Activated CD4-positive, alpha-beta T cell treated with anti-CD3 and anti-CD28 coated beads, Interleukin-10, Interleukin-2, amounts not matched to agents 100 ng/mL and 50 ng/mL, durations not matched to agents 16 hours and 8 hours (primary cell): ENCODE measurements at regions not wholly inside any gene's neighbourhood (a gene's known extent, or its start where the extent isn't known, plus 50 kb on each side); places are given as distances from the start of the nearest gene placed in this dataset.
"Not testable (repeated sequence)": the region's sequence is repeated elsewhere in the genome, so short reads cannot be mapped to it uniquely, and the experiment has no call there.

ENCODE experiments used
- DNase-seq: peaks from one replicate; pipeline ENCODE4 v3.0.0-alpha.2; 2020

DNA sequence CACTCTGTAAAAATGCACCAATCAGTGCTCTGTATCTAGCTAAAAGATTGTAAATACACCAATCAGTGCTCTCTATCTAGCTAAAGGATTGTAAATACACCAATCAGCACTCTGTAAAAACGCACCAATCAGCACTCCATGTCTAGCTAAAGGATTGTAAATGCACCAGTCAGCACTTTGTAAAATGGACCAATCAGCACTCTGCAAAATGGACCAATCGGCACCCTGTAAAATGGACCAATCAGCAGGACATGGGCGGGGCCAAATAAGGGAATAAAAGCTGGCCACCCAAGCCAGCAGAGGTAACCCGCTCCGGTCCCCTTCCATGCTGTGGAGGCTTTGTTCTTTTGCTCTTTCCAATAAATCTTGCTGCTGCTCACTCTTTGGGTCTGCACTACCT is 140.7 kb downstream of the ELOVL4 start:
- not testable (repeated sequence) for DNase-seq

DNA sequence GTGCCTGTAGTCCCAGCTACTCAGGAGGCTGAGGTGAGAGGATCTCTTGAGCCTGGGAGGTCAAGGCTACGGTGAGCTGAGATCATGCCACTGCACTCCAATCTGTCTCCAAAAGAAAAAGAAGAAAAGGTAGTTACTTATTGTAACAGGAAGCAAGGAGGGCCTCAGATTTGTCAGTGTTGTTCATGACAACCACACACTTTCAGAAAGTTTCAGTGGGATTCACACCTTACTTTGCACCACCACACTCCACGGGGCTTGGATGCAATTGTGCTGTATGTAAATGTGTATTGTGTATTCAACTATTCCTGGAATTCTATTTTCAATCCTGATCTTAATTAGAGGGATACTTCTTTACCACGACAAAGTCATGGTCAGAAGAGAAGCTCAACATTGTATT is 142.6 kb downstream of the ELOVL4 start:
- DNase-seq, result no peak

DNA sequence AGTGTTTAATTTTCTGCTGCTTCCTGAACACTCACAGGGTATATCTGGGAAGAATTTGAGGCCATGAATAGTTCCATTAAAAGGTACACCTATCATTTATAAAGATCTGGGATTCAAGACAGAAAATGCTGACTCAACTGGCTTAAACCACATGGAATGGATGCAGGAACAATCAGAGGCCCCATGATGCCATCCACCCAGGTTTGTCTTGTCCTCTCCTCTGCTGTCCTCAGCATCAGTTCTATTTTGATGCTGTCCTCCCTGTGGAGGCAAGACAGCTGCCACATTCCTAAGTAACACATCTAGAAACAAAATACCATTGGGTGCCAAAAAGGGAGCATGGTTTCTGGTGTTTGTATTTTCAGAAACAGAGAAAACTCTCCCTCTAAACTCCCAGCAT is 143.4 kb downstream of the ELOVL4 start:
- DNase-seq, result no peak

DNA sequence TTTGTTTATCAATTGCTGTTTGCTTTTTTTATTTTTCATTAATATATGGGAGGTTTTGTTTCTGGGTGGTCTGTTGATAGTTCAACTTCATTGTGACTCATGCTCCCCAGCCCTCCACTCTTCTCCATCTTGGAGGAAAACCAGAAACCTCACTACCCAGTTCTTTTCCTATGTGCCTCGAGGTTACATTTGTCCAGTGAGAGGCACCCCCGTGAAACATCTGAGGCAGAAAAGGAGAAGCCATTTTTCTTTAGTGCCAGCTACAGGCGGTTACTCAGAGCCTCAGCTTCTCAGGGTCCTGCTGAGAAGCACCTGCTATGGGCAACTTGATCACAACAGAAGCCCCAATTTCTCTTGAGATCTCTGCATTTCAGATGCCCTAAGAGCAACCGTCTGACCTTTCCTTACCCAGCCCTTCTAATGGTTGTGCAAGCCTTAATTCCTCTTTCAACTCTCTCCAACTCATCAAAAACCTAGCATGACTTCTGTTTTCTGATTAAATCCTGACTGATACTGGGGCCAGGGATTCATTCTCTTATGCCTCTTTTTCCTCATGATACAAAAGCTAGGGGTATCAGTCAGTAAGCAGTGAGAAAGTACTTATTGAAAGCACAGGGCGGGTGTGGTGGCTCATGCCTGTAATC is 144.6 kb downstream of the ELOVL4 start:
- no peak for DNase-seq

DNA sequence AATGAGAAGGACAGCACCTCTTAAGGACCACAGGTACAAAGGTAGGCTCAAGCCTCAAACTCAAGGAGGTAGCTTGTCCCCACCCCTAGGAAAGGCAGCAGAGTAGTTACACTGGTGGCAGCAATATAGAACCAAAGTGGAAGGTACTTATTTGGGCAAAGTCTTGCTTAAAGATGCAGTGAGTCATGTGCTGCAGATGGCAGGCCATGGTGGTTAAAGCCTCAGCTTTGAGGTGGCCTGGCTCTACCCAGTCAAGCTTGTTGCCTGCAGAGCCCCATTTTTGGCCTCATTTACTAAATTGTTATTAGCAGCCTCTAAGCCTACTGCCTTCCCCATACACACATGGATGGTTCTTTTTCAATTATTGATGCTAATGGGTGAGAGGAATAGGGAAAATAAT is 146.0 kb downstream of the ELOVL4 start:
- no peak for DNase-seq

DNA sequence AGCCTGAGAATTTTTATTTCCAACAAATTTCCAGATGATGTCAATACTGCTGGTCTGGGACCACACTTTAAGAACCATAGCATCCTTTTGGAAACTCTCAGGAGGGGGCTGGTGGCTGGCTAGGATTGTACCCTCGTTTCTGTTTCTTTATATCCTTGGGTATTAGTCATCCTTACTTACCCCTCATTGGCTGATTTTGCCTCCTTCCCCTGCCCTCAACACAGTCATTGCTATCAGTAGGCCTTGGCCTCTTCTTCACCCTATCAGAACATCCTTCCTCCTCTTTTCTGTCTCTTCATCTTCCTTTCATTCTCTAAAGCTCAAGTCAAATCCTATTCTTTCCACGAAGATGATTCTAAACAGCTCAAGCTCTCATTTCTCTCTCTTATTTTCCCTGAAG is 148.5 kb downstream of the ELOVL4 start:
- no peak for DNase-seq

DNA sequence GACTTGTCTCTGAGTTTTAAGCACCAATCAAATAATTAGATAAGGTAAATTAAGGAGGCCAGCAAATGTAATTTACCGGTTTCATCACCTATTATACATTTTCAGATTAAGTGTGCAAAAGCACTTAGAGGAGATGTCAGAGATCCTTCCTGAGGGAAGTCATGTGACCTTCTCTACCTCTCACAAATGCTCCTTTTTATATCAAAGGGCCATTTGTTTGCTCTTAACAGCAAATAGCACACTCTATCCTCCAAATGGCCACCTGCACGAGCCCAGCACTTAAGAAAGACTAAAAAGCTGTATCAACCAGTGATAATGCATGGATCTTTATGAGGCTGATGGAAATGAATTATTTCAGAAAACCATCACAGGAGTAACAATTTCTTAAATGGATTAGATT is 149.4 kb downstream of the ELOVL4 start:
- DNase-seq, result no peak

DNA sequence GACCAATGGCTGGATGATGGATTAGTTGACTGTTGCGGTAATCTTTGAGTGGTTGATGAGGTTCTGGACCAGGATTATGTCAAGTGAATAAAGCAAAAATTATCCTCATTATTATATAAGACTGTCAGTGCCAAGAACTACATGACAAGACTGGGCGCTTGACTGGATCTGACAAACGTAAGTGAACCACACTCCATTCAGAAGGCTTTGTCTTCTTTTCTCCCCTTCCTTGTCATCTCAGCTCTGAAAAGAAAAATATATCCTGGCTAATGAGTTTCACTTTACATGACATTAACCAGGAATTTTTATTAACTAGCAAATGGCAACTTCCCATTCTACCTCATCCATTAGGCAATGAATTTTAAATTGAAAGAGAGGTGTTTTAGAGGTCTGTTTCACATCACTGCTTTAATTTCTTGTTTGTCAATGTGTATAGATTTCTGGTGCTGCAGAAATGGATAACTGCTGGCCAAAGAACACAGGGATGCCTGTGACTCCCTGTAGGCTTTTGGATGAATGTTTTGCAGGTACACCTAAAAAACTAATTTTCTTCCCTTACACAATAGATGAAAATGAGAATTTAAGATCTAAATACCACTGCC is 150.1 kb downstream of the ELOVL4 start:
- DNase-seq, result no peak

DNA sequence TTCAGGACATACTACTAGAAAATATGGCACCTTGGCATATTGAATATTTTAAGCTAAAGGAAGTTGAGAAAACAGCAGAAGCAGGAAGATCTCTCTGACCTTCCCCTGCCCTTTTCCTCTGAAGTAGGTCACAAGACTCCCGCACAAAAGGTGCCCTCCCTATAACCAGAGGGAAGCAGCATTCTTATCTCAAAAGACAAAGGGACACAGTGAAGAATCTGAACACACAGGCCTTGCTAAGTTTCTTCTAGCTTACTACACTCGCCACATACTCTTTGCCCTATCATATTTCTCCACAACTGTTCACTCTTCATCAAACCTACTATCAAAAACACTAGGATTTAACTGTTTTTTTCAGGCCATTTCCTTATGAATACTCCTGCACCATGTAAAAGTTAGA is 151.2 kb downstream of the ELOVL4 start:
- DNase-seq, result no peak

DNA sequence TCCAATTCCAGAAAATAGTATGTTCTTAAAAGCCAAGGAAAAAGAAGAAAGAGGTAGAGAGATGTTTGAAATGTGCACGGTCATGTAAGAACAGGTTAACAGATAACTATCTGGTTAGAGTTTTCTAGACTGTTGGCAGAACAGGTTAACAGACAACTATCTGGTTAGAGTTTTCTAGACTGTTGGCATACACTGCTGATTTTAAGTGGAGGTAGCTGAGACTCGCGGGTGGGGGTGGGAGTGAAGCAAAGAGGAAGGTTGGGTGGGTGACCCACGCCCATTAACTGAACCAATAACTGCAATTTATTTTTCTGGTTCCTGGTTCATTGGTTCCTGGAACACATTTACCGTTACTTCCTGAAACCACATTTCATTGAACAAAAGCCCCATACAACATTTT is 157.5 kb downstream of the ELOVL4 start:
- no peak for DNase-seq

DNA sequence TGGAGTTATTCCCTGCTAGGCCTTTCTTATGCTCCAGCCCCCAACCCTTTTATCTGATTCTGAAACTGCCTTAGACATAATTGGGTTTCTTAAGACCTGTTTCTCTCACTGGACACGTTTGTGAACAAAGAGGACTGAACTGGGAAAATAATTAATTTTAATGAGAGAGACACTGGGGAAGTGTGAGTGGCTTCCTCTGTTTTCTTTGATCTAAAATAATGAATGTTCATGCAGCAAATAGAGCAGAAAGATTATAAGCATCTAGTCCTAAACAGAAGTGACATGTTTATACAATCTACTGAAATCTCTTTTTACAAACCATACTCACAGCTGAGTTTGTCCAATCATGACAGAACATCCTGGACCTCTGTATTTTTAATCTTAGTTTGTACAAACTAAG is 157.6 kb downstream of the SH3BGRL2 start:
- no peak for DNase-seq

DNA sequence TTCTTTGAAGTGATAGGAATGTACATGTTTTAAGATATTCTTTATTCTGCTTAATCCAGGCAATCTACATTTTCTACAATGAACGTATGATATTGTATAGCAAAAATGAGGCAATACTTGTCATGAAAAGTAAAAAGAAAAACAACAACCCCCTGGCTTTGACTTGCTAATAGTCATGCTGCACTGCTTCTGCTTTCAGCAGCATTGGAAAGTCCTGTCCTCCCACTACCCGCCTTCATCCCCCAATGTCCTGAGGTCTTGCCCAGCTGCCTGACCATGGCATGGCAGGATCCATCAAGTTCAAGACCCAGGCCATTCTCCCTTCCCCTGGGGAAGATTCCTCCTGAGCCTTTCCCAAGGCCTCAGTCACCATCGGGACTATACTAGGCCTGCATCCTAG is 156.5 kb downstream of the SH3BGRL2 start:
- DNase-seq, result no peak

DNA sequence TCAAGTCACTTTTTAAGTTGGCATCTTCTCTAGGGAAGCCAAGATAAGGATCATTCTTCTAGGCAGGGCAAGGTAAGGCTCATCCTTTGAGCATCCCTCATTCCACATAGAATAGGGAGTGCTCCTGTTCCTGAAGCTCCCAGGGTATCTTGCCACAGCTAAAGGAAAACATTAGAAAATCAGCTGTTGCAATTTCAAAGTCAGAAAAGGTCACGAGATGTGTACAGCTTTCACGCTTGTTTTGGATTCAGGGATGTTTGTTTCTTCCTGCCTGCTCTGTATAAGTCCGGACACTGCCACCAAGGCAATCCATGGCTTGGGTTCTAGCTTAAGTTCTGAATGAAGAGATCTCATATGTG is 153.2 kb downstream of the SH3BGRL2 start:
- no peak for DNase-seq

DNA sequence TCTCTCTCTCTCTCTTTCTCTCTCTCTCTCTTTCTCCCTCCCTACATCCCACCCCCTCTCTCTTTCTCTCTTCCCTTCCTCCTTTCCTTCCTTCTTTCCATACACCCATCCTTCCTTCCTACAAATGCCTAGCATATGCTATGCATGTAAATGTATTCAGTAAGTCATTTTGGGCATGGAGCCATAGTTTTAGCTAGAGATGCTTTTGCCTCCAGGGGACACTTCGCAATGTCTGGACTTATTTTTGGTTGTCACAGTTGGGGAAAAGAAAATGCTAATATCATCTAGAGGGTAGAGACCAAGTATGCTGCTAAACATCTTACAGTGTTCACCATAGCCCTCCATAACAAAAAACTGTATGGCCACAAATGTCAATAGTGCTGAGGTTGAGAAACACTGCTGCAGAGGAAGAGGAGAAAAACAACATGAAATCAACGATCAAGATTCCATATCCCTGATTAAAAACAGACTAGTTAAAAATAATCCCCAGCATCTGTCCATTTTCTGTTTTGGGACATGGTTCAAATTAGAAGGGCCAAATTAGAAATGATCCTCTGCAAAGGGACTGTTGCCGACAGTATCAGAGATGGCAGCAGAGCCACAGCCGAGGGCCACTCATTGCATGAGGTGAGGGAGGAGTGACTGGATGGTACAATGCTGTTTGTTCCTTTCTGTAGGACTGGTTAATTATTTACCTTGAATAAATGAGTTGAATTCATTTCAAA is 152.7 kb downstream of the SH3BGRL2 start:
- no peak for DNase-seq

DNA sequence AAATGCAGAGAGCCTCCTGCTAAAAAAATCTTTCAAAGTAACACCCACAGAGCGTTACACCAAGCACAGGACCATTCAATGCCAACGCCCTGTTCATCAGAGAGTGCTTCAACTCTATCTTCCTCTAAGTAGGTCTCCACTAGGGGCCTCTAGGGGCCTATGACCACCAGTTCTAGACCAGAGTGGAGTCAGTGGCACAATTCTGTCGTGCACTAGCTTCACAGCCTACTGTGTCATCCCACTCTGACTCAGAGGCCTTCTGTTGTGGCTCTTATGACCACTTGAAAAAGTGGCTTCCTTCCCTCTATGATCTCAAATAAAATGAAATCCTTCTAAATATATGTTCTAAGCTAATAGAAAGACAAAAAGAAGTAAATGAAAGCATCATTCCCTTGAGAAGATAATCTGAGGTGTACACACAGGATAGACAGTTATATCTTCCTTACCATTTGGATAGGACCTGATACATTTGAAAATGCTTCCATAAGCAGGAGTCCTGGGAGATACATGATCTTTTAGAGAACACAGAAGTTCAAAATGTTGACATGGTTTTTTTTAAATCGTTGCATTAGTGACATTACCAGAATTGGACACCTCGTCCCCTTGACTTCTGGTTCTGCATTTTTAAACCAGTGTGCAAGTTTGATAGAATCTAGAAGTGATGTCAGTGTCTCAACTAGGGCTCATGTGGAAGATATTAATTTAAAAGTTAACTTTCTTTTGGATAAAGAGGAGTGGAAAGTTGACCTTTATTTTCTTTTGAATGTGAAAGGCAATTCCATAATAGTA is 151.9 kb downstream of the SH3BGRL2 start:
- no peak for DNase-seq

DNA sequence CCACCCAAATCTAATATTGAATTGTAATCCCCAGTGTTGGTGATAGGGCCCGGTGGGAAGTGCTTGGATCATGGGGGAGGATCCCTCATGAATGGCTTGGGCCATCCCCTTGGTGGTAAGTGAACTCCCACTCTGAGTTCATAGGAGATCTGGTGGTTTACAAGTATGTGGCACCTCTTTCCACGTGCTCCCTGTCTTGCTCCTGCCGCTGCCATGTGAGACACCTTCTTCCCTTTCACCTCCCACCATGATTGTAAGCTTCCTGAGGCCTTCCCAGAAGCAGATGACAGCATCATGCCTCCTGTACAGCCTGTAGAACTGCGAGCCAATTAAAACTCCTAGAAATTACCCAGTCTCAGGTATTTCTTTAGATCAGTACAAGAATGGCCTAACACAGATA is 150.8 kb downstream of the SH3BGRL2 start:
- no peak for DNase-seq

DNA sequence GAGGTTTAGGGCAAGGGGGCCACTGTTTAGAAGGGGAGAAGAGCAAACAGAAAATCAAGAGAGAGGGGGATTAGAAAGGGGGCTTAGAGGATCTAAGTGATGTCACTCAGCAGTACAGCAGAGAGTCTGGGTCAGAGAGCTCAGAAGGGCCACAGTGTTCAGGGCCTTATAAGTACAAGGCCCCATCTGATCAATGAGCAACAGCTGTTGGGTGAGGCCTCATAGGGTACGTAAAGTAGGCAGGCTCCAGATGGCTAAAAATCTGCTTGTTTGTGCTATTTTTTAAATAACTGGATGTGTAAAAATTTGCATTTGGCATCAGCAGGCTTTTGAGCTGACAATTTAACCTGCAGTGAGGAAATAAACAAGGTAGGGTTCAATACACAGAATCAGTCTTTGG is 149.8 kb downstream of the SH3BGRL2 start:
- no peak for DNase-seq

DNA sequence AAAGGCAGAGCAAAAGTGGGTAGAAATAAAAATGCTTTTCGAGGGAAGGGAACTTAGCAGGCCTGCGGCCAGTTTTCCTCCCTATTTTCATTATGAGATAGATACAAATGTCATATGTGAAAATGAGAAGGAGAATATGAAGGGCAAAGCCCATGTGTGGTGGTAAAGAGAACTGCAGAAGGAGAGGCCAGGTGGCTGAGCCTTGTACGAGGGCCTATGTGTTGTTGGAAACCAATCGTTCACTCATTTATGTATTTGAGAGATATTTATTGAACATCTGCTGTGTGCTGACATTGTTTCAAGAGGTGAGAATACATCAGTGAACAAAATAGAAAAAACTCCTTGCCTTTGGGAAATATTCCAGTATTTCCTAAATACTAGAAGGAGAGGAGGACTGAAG is 147.7 kb downstream of the SH3BGRL2 start:
- no peak for DNase-seq

DNA sequence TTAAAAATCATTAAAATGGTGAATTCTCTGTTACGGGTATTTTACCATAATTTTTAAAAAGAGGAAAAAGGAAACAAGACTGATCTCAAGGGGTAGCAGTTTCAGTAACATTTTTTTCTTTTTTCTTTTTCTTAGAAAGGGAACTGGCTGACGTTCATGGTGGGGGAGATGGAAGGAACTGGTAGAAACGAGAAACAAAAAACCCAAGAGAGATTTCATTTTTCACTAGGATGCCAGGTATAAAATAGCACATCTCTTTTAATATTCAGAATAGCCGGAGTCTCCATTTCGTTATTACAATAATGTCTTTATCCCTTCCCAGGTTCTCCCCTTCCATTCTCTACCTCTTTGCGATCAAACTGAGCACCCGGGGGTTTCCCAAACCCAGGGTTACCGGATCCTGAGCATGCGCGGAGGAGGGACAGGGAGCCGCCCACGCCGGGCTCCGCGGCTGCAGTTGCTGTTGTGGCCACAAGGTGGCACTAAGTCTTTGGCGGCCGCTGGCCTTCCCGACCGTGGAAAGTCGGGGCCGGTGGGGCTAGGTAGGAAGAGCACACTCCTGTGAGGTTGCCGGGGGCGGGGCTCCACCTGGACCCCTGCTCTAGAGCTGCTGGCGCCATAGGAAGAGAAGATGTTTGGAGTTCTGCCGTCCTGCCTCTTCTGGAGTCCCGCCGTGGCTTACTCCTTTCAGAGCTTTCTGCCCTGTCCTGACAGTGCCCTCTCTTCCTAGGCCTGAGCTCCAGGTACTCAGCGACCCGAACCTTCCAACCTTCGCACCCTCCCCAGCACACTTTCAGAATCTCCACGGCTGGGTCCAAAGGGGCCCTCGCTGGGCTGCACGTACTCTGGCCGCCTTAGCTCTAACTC is 146.8 kb downstream of the SH3BGRL2 start:
- DNase-seq, result peak; percentile 91

DNA sequence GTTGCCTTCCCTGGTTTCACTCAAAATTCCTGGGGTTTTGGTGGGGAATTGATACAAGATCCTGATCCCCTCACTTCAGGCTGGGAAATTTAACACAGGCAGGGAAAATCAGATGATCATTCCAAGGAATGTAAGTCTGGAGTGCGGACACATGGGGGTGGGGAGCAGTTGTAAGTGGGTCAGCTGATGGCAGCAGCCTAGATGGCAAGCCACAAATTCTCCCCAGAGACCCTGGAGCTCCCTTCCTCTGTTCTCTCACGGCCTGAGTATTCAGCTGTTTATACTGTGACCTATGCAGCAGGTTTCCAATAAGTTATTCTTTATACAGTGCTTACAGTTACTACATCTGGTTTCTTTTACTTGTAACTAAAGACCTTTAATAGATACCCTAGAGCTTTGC is 144.9 kb downstream of the SH3BGRL2 start:
- no peak for DNase-seq

DNA sequence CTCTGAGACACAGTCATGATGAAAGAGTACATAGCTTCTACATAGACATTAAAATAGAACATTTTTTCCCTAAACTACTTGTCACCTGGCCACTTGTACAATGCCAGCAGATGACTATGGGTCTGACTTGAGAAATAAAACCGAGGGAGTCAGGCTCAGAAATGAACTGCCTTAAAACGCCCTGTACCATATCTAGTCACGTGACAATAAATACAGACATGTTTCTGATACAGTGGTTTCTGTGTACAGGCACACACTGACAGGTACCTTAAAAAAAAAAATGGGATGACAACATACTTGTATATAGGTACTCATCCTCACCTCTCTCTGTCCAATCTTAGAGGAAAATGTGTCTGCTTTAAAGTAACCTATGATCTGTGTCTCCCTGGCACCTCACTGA is 144.1 kb downstream of the SH3BGRL2 start:
- DNase-seq, result no peak

DNA sequence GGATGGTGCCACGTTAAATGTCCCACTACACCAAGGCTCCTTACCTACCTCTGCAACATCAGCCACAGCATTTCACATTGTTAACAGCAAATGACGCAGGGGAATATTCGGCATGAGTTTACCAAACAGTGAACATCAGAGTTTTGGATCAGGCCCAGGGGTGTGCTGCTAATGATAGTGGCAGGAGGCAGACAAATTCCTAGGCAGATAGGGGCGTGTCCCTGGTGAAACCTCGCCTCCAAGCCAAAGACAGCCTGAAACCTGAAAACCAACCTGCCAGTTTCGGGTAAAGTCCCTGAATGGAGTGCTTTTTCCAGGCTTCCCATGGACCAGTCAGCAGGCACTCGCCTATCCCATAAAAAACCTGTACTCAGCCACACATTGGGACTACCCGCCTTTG is 133.6 kb downstream of the SH3BGRL2 start:
- DNase-seq, result no peak

DNA sequence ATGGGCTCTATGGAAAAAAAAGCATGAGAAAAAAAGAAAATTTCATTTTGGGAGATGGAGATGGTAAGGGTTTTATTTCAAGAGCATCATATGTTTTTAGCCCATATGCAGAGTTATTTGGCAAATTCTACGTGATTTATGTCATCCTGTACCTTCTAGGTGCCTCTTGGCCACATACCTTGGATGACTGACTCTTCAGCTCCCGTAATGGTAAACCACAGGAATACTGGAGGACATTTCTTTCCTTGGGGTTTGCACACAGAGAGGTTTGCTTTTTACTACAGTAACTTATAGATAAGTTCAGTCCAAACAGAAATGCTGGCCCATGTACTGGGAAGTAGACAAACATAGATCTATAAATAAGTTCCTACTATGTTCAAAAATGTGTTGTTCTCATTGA is 132.2 kb downstream of the SH3BGRL2 start:
- DNase-seq, result no peak
